Smooth muscle cell (in vitro differentiated cells): ENCODE measurements at regions not wholly inside any gene's neighbourhood (a gene's known extent, or its start where the extent isn't known, plus 50 kb on each side); places are given as distances from the start of the nearest gene placed in this dataset.
"Not testable (repeated sequence)": the region's sequence is repeated elsewhere in the genome, so short reads cannot be mapped to it uniquely, and the experiment has no call there.

Source experiments
- DNase-seq: peaks from one replicate; lab custom pipeline; 2025; ENCODE audit not compliant: unreplicated experiment; lab: John Stamatoyannopoulos, UW
- H2AFZ ChIP-seq: fragments of 200-600 bp; sonication (generic); 2 replicates; pipeline ENCODE4 v1.6.0; 2016; ENCODE audit warnings: antibody characterized with exemption, low read depth, mild to moderate bottlenecking
- H3F3A ChIP-seq: fragments of 200-600 bp; sonication (generic); 2 replicates; pipeline ENCODE4 v1.6.0; 2017; ENCODE audit warnings: antibody characterized with exemption, low read depth
- H3K27ac ChIP-seq: fragments of 200-600 bp; sonication (generic); 2 replicates; pipeline ENCODE4 v1.5.1; 2016; ENCODE audit warnings: low read depth, mild to moderate bottlenecking
- H3K27me3 ChIP-seq: fragments of 200-600 bp; sonication (generic); 2 replicates; pipeline ENCODE4 v1.6.1; 2016; ENCODE audit warnings: low read depth, mild to moderate bottlenecking
- H3K36me3 ChIP-seq: fragments of 200-600 bp; sonication (generic); 2 replicates; pipeline ENCODE4 v1.5.1; 2016; ENCODE audit warnings: low read depth
- H3K4me1 ChIP-seq: fragments of 200-600 bp; sonication (generic); 2 replicates; pipeline ENCODE4 v1.5.1; 2016; ENCODE audit warnings: low read depth
- H3K4me2 ChIP-seq: fragments of 200-600 bp; sonication (generic); 2 replicates; pipeline ENCODE4 v1.6.0; 2016; ENCODE audit warnings: mild to moderate bottlenecking
- H3K4me3 ChIP-seq: fragments of 200-600 bp; sonication (generic); 2 replicates; pipeline ENCODE4 v1.5.1; 2016; ENCODE audit warnings: mild to moderate bottlenecking
- H3K79me2 ChIP-seq: fragments of 200-600 bp; sonication (generic); 2 replicates; pipeline ENCODE4 v1.6.0; 2016; ENCODE audit warnings: low read depth, mild to moderate bottlenecking
- H3K9ac ChIP-seq: fragments of 200-600 bp; sonication (generic); 2 replicates; pipeline ENCODE4 v1.6.0; 2016; ENCODE audit warnings: low read depth
- H3K9me3 ChIP-seq: fragments of 200-600 bp; sonication (generic); replicated peaks from 2 replicates; pipeline ENCODE4 v1.5.1; 2016; ENCODE audit warnings: low read depth
- H4K20me1 ChIP-seq: fragments of 200-600 bp; sonication (generic); 2 replicates; pipeline ENCODE4 v1.6.0; 2016; ENCODE audit warnings: low read depth
- WGBS: methylation state at CpG from one replicate; pipeline ENCODE4 v1.1.7; 2016; ENCODE audit warnings: low lambda C conversion rate; 5-methylcytosine and 5-hydroxymethylcytosine counted together
- TF ChIP-seq, protein P1 (sequence below): fragments of 200-600 bp; sonication (generic); IDR thresholded peaks from 2 replicates; pipeline ENCODE4 v1.5.1; 2017; ENCODE audit warnings: borderline replicate concordance, mild to moderate bottlenecking, antibody characterized with exemption; ENCODE audit not compliant: insufficient read depth, poor library complexity, severe bottlenecking

DNA sequence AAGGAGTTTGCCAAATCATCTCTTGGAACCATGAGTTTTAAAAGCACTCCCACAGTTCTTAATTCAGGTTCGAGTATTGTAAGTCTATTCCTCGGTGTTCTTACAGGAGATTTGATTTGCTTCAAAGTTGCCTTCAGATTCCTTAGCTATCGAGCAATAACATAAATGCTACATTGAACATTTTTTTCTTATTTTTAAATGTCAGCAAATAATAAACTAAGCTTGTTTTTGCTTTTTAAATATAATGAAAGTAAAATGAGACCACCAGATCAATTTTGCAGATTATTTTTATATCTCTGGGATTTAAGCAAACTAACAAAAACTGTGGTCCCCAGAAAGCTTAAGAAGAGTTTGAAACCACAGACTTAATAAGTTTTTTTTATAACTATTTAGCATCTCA lies 195.5 kb downstream of the LNPK start:
- H3K36me3 ChIP-seq, result no peaks in the 10 kb centered on the region
- no peak overlapping the region for H3K4me3 ChIP-seq
- peak overlapping the region; percentile 56 for H3K4me2 ChIP-seq
- no peaks in the 10 kb centered on the region for H3K9me3 ChIP-seq
- H3K79me2 ChIP-seq, result no peaks in the 10 kb centered on the region
- peaks cover 17% of the 10 kb centered on the region for H3K4me1 ChIP-seq
- H3K27me3 ChIP-seq, result peaks cover 64% of the 10 kb centered on the region
- H2AFZ ChIP-seq, result no peak overlapping the region
- DNase-seq, result no peak
- no peak overlapping the region for H3K9ac ChIP-seq
- TF ChIP-seq, protein P1, sequence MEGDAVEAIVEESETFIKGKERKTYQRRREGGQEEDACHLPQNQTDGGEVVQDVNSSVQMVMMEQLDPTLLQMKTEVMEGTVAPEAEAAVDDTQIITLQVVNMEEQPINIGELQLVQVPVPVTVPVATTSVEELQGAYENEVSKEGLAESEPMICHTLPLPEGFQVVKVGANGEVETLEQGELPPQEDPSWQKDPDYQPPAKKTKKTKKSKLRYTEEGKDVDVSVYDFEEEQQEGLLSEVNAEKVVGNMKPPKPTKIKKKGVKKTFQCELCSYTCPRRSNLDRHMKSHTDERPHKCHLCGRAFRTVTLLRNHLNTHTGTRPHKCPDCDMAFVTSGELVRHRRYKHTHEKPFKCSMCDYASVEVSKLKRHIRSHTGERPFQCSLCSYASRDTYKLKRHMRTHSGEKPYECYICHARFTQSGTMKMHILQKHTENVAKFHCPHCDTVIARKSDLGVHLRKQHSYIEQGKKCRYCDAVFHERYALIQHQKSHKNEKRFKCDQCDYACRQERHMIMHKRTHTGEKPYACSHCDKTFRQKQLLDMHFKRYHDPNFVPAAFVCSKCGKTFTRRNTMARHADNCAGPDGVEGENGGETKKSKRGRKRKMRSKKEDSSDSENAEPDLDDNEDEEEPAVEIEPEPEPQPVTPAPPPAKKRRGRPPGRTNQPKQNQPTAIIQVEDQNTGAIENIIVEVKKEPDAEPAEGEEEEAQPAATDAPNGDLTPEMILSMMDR, result no peak
- 27% methylated on average over 3 of the region's 3 CpGs for WGBS
- peak overlapping the region; percentile 36 for H3K27ac ChIP-seq
- H4K20me1 ChIP-seq, result peaks cover 30% of the 10 kb centered on the region
- peaks cover 21% of the 10 kb centered on the region for H3F3A ChIP-seq

DNA sequence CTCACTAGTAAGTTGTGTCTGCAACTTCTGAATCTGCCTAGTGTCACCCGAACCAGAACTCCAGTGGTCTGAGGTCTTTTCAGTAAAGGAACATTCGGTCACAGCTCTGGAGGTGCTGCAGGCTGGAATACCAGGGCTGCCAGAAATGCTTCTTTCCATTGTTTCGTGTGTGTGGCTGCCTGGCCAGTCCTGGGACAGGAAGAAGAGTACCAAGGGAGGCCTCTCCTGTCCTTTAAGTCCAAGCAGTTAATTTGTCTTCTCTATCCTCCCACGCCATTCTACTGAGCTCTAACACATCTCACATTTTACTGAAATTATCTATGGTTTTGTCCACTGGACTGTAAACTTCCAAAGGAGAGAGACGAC lies 196.0 kb downstream of the LNPK start:
- TF ChIP-seq, protein P1, result no peak
- Histone ChIP-seq H3F3A (peaks cover 21% of the 10 kb centered on the region), H2AFZ (no peak overlapping the region), H3K27ac (peak overlapping the region; percentile 36), H3K9me3 (no peaks in the 10 kb centered on the region), H3K27me3 (peaks cover 64% of the 10 kb centered on the region), H3K4me3 (no peak overlapping the region), H3K79me2 (no peaks in the 10 kb centered on the region), H3K9ac (no peak overlapping the region), H4K20me1 (peaks cover 29% of the 10 kb centered on the region), H3K36me3 (no peaks in the 10 kb centered on the region), H3K4me1 (peaks cover 17% of the 10 kb centered on the region), H3K4me2 (peak overlapping the region; percentile 56)
- 2% methylated on average over 5 of the region's 5 CpGs for WGBS
- no peak for DNase-seq

DNA sequence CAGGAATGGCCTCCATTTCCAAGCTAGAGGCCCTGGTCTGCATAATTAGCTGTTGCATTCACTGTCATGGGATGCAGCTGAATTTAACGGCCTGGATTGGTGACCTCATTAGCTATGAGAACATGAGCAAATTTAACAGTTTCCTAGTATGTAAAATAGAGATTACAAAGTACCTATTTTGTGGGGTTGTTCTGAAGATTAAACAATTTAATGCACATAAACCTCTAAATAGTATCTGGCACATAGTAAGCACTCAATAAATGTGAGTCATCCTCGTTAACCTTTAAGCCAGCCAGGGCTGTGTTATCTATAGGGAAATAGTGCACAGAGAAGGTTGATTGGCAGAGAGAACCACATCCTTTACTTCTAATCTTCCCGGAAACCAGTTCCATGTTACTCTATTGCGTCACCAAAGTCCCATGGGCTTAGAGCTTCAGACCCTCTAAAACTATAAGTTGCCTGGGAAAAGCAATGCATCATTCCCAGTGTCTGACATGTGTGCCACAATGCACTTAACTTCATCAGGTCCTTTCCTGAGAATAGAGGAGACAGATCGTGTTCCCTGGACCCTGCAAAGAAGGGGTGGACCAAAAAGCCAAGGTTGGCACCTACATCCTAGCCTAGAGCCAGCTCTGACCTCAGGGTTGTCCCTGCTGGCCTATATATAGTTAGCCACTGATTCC lies 196.5 kb downstream of the LNPK start:
- Histone ChIP-seq H4K20me1 (peaks cover 26% of the 10 kb centered on the region), H3K79me2 (no peaks in the 10 kb centered on the region), H3K4me3 (no peak overlapping the region), H3K9me3 (no peaks in the 10 kb centered on the region), H3F3A (peaks cover 21% of the 10 kb centered on the region), H3K9ac (no peak overlapping the region), H3K4me2 (peak overlapping the region; percentile 56), H3K36me3 (no peaks in the 10 kb centered on the region), H3K27ac (peak overlapping the region; percentile 36), H3K27me3 (peaks cover 64% of the 10 kb centered on the region), H3K4me1 (peaks cover 17% of the 10 kb centered on the region), H2AFZ (no peak overlapping the region)
- DNase-seq, result peak; percentile 4
- TF ChIP-seq, protein P1, result no peak
- WGBS, result 8% methylated on average over 5 of the region's 5 CpGs

DNA sequence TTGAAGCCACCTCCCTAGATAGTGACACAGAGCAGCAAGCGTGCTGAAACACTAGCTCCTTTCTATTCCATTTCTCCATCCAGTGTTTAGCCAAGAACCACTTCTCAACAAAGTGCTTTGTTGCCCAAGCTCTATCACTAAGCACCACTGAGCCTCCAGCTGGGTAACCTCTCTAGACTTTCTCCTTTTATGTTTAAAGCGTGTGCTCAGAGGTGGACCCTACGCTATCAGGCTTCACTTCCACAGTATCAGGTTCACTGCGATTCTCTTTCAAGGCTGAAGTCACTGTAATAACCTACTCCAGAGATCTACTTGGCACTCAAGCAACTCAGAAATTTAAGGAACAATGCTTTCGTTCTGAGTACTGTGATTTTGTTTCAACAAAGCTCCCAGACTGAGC lies 197.9 kb downstream of the LNPK start:
- no peaks in the 10 kb centered on the region for H3K9me3 ChIP-seq
- H3K27me3 ChIP-seq, result peaks cover 63% of the 10 kb centered on the region
- TF ChIP-seq, protein P1, result no peak
- no peaks in the 10 kb centered on the region for H3K36me3 ChIP-seq
- no peak overlapping the region for H3K27ac ChIP-seq
- H3K9ac ChIP-seq, result no peak overlapping the region
- peaks cover 17% of the 10 kb centered on the region for H3K4me1 ChIP-seq
- H3F3A ChIP-seq, result peaks cover 21% of the 10 kb centered on the region
- DNase-seq, result no peak
- no peak overlapping the region for H3K4me3 ChIP-seq
- no peaks in the 10 kb centered on the region for H3K79me2 ChIP-seq
- H3K4me2 ChIP-seq, result no peak overlapping the region
- H2AFZ ChIP-seq, result no peak overlapping the region
- 91% methylated on average over 5 of the region's 5 CpGs for WGBS
- peaks cover 26% of the 10 kb centered on the region for H4K20me1 ChIP-seq

DNA sequence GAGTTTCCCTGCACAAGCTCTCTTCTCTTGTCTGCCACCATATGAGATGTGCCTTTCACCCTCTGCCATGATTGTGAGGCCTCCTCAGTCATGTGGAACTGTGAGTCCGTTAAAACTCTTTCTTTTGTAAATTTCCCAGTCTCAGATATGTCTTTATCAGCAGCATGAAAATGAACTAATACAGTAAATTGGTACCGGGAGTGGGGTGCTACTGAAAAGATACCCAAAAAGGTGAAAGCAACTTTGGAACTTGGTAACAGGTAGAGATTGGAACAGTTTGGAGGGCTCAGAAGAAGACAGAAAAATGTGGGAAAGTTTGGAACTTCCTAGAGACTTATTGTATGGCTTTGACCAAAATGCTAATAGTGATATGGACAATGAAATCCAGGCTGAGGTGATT lies 205.6 kb downstream of the LNPK start:
- H3K9me3 ChIP-seq, H2AFZ ChIP-seq, DNase-seq, H3K9ac ChIP-seq, H3K36me3 ChIP-seq, H3K4me3 ChIP-seq, H3K27ac ChIP-seq, H3K79me2 ChIP-seq, H3F3A ChIP-seq, H4K20me1 ChIP-seq, H3K4me1 ChIP-seq, H3K4me2 ChIP-seq: not testable (repeated sequence)
- WGBS, result 83% methylated on average over 2 of the region's 2 CpGs
- peaks cover 34% of the 10 kb centered on the region for H3K27me3 ChIP-seq
